ENCODE measurements at regions not wholly inside any gene's neighbourhood (a gene's known extent, or its start where the extent isn't known, plus 50 kb on each side); places are given as distances from the start of the nearest gene placed in this dataset.

DNA sequence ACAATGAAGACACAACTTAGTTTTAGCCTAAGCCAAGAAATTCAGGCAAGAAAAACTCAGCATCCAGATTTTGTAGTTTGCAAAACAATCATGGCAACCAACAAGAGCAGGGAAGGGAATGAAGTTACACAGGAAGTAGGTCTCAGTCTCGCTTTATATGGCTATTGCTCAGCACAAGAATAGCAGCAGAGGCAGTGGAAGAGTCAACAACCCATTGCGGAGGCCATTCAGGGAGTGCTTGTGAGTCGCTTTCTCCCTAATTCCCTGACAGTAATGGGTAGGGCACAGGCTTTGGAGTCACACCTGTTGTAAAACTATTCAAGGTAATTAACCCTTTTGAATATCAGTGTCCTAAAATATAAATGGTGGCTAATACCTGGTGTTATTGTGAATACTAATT, 238.5 kb downstream of the HDGFL1 start:
- TF ChIP-seq, protein P1, sequence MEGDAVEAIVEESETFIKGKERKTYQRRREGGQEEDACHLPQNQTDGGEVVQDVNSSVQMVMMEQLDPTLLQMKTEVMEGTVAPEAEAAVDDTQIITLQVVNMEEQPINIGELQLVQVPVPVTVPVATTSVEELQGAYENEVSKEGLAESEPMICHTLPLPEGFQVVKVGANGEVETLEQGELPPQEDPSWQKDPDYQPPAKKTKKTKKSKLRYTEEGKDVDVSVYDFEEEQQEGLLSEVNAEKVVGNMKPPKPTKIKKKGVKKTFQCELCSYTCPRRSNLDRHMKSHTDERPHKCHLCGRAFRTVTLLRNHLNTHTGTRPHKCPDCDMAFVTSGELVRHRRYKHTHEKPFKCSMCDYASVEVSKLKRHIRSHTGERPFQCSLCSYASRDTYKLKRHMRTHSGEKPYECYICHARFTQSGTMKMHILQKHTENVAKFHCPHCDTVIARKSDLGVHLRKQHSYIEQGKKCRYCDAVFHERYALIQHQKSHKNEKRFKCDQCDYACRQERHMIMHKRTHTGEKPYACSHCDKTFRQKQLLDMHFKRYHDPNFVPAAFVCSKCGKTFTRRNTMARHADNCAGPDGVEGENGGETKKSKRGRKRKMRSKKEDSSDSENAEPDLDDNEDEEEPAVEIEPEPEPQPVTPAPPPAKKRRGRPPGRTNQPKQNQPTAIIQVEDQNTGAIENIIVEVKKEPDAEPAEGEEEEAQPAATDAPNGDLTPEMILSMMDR (IDR thresholded peaks at IDR 0.05): no peak
- no peak overlapping the region for H3K27ac ChIP-seq
- H3K4me3 ChIP-seq: no peak overlapping the region
- no peak for DNase-seq (ENCODE audit: low spot score)

DNA sequence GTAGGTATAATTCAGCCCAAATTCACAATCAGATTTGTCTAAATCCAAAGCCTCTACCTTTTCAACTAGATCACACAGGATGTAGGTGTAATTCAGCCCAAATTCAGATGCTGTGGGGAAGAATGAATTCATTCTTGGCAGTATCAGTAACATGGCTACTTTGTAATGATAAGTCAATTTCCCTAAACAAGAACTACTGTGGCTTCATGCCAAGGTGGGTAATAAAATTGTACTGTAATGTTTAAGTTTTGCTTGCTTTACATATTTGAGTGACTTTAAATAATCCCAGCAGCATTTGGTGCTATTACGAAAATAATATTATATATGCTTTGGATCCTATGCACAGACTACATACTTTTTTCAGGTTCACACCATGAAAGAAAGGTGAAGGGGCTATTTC, 239.1 kb downstream of the HDGFL1 start:
- Histone ChIP-seq H3K4me3 (no peak overlapping the region), H3K27ac (no peak overlapping the region)
- no peak for DNase-seq (ENCODE audit: low spot score)
- TF ChIP-seq, protein P1 (IDR thresholded peaks at IDR 0.05): no peak

DNA sequence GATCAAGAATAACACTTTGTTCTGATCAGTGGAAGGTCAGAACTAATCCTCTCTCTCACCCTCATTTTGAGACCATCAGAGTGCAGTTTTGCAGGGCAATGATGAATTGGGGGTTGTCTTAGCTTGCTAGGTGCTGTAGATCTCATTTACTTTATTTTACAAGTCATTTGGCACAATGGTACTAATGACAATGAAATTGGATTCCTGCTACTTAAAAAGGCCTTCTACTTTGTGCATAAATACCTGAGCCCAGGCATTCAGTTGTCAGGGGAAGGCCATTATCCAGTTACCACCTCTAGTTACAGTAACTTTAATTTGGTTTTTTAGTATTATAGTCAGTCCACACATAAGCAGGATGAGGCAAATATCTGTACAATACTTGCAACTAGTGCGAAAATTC, 240.0 kb downstream of the HDGFL1 start:
- no peak overlapping the region for H3K27ac ChIP-seq
- TF ChIP-seq, protein P1 (IDR thresholded peaks at IDR 0.05): no peak
- no peak for DNase-seq (ENCODE audit: low spot score)
- H3K4me3 ChIP-seq: no peak overlapping the region

DNA sequence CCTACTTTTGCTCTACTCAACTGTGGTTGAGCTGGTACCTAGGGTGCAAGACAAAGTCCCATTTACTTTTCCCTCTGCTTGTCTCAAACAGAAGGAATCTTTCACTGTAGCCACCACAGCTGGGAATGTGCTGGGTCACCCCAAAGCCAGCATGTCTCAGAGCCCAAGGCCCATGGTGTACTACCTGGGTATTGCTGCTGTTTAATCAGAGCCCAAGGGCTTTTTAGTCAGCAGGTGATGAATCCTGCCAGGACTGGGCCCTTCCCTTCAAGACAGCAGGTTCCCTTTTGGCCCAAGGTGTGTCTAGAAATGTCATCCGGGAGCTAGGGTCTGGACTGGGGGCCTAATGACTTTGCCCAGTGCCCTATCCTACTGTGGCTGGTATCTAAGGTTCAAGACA, 249.8 kb downstream of the HDGFL1 start:
- Histone ChIP-seq H3K4me3 (no peak overlapping the region), H3K27ac (no peak overlapping the region)
- no peak for DNase-seq (ENCODE audit: low spot score)
- TF ChIP-seq, protein P1 (IDR thresholded peaks at IDR 0.05): no peak

DNA sequence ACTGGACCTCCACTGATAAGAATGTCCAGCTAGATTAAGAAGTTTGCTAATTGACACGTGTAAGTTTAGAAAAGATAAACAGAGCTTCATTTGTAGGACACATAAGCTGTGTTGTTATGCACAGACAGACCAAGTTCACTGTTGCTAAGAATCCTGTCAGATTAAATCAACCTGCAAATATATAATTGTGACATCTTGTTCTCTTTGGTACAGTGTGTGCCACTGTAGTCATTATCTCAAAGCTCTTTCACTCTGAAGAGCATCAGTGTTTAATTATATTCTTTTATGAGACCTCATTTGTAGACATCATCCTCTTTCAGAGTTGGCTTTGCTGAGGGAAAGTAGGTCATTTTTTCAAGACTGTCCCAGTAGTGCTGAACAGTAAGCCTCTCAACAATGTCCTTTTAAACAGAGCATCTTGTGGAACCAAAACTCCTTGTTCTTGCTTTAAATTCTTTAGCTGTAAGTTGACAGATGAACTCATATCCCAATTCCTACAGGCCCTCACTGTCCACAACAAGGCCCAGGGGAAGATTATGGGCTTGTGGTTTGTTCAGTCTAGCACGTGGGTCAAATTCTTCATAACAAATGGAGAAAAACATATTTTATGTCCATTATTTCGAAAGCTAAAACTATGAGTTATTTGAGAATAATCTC, 252.4 kb downstream of the HDGFL1 start:
- DNase-seq (ENCODE audit: low spot score): no peak
- Histone ChIP-seq H3K27ac (no peak overlapping the region), H3K4me3 (no peak overlapping the region)
- TF ChIP-seq, protein P1 (IDR thresholded peaks at IDR 0.05): no peak

DNA sequence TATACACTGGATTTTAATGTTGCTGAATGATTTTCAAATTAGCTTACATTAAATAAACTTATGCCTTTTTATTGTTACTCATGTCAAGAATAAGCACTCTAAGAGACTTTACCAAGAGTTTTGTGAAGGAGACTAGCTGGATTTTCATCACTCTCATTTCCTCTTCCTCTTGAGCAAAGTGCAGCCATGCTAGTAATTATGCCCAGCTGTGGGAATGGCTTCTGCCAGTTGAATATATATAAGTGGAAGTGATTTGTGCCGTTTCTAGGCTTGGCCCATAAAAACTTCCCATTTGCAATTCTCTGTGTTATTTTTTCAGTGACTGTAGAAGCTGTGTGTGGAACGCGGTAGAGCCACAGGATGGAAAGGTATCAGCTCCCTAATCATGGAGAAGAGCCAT, 255.8 kb downstream of the HDGFL1 start:
- H3K4me3 ChIP-seq: no peak overlapping the region
- DNase-seq (ENCODE audit: low spot score): no peak
- no peak overlapping the region for H3K27ac ChIP-seq
- TF ChIP-seq, protein P1 (IDR thresholded peaks at IDR 0.05): no peak

DNA sequence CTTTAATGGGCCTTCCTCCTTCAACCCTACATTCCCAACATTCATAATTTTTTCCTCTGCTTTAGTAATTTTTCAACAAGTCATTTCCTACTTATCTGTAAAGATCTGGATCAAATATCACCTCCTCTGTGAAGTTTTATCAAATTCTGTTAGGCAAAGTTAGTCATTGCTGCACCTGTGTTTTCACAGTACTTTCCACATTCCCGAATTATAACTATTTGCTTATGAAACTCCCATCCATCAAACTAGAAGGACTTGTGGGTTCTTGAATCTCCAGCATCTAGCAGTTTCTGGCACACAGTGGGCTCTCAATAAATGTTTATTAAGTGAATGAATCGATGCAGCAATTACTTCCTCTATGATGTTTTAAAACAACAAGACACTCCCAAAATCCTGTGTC, 257.6 kb downstream of the HDGFL1 start:
- Histone ChIP-seq H3K4me3 (no peak overlapping the region), H3K27ac (peak overlapping the region; percentile 50 to 67)
- TF ChIP-seq, protein P1 (IDR thresholded peaks at IDR 0.05): no peak
- DNase-seq (ENCODE audit: low spot score): no peak

All from coronary artery (tissue), 2 donors.